GM21447 (cell line): ENCODE measurements at regions not wholly inside any gene's neighbourhood (a gene's known extent, or its start where the extent isn't known, plus 50 kb on each side); places are given as distances from the start of the nearest gene placed in this dataset.
"Not testable (repeated sequence)": the region's sequence is repeated elsewhere in the genome, so short reads cannot be mapped to it uniquely, and the experiment has no call there.

Source experiments
- ATAC-seq: cut with Tn5 transposase; IDR thresholded peaks from one replicate; pipeline ENCODE4 v1.9.1; 2021; ENCODE audit not compliant: unreplicated experiment

DNA sequence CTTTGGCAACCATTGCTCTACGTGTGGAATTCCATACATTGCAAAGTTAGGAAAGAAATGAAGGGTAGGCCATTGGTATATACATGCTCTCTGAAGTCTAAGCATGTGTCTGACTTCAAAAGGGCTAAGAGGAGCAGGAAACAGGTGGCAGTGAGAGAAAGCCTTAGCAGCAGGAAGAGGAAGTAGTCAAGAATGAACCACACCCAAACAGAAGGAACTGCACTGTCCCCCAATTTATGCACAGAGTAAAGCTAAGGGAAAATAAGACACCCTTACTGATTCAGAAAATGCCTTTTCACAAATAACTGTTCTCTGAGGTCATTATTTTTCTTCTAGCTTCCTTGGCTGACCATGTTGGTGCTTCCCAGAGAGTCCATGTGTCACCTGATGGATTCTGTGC, 575.4 kb downstream of the NTRK3 start:
- ATAC-seq: no peak

DNA sequence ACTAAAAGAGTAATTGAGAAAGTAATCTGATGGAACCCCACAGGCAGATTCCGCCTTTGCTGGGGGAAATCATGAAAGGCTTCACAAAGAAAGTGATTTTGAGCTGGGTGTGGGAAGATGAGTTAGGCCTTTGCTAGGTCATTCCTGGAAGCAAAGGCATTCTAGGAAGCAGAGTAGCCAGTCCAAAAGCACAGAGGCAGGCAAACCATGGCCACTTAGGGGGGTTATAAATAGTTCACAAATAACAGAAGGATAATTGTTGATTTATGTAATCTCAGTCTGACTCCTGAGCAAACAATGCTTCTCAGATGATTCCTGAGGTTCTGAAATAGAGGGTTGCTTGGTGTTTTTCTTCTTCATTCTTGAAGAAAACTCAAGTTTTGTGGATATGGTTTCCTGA, 576.3 kb downstream of the NTRK3 start:
- no peak for ATAC-seq

GRCh38 chr15:87675271-87675670, 581.3 kb downstream of the NTRK3 start:
- no peak for ATAC-seq

DNA sequence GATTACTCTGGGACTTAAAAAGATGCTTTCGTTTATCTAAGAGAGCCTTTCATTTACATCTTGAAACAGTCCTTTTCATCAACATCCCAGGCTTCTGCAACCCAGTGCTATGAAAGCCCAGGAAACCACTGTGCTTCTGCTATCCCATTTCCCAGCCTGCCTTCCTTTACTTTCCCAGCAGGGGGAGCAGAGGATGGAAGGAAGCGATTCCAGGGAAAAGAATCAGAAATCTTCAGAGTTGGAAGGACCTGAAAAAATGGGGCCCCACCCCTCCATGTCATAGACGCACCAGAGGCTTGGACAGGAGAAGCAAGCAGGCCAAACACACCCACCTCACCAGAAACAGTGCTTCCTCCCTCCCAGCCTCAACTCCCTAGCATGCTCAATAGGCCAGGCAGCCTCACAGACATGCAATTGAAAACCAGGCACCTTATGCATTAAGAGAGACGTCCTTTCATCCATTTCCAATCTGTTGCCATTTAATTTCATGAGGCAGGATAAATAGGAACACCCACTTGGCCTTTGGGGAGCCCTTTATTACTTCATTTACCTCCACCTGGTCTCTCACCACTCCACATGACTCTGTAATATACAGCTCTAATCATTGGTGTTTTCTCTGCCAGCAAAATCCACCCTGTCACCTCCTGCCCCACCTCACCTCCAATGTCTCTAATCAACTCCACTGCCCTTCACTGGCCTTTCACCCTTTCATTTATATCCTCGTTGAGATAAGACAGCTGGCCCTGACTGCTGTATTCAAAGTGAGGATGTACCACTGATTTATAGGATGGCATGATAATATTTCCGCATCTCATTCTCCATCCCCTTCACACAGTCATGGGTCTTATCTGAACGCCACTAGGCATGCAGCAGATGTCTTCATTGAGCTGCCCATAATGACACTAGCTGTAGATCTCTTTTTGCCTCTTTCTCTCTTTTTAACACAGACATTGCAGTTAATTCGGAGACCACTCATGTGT, 583.9 kb downstream of the NTRK3 start:
- ATAC-seq: no peak

- ATAC-seq: no peak
These were observed 585.2 kb downstream of the NTRK3 start for GRCh38 chr15:87671289-87671688.

DNA sequence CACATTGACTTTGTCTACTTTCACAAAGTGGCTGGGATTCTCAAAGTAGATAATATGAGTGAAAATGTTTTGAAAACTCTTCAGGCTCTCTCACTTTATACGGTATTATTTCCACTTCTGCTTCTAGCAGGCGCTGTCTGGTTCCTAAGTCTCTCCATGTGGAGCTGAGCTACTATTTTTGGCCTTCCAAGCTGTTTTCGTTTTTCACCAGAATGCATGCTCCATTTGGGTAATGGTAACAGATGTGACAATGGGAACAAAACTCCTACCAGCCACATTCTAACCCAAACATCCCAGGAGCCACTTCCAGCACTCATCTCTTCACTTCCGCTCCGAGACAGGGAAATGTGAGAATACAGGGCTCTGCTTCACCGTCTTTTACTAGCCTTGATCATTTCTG, 586.7 kb downstream of the NTRK3 start:
- no peak for ATAC-seq

DNA sequence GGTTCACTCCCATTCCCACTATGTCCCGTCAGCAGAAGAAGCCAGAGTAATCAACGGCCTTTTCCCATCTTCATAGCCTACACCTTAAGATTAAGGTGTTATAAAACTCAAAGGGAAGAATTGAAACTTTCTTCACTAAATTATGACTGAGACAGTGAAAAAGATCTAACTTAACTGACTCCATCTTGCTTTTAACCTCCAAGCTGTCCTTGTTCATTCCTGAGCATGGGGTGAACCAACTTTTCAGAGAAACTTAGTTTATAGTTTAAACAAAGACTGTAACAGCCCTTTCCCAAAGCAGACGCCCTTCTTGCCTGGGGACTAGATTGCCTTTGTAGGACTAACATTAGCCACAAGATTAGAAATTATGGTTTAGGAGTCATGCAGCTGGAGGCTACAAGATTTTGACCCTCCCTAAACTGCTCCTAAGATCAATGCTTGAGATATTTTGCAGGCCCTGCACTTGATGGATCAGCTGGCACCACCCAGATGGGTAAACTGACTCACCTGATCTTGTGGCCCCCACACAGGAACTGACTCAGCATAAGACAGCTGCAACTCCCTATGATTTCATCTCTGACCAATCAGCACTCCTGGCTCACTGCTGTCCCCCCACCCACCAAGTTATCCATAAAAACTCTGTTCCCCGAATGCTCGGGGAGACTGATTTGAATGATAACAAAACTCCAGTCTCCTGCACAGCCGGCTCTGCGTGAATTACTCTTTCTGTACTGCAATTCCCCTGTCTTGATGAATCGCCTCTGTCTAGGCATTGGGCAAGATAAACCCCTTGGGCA, 587.6 kb downstream of the NTRK3 start:
- not testable (repeated sequence) for ATAC-seq

DNA sequence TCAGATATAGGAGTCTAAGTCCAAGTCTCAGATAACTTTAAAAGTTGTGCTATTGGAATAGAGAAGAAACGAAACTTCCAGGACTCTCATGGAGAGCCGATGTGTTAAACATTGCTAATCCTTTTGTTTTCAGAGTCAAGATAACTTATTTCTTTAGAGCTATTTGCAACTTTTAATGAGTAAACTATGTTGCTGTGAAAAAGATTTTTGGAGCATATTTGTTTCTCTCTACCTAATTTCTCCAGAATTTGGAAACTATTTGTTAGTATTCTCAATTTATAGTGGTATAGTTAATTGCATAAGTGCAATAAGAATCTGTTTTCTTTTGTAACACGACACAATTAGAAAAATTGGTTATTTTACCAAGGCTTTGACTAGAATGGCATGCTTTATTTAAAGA, 588.9 kb downstream of the NTRK3 start:
- no peak for ATAC-seq

- no peak for ATAC-seq
These were observed 594.0 kb downstream of the NTRK3 start for GRCh38 chr15:87662575-87662974.

DNA sequence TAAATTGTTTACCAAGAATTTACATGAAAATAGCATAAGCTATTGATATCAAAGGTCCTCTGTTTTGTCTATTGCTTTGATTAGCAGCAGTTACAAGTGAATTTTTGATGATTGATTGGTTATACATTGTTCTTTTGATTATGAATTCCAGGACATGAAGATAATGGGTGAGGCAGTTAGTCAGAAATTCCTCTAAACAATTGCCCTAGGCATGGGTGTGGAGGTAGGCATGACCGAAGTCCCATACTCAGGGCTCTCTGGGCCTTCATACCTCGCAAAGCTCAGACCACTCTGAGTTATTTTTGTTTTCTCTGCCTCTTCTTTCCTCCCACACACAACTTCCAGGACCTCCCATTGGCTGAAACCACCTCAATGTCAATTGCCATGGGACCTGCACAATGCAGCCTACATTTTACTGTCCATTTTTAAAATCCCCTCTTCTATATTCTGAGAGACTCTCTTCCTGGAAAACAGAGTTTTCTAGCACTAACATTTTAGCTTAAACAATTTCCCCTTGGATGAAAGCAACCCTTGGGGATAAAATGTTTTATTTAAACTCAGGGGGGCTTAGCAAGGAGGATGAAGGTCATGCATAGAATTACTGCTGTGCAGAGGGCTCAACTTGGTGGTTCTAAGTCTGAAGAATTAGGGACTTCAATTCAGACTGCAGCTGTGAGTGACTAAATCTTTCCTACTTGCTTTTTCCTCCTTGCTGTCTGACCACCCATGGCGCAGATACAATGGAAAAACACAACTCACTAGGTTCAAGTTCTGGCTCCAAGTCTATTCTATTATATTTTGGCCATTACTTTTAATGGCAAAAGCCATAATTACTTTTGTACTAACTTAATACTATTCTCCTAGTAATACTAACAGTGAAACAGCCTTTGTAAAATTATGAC, 594.8 kb downstream of the NTRK3 start:
- ATAC-seq: no peak

DNA sequence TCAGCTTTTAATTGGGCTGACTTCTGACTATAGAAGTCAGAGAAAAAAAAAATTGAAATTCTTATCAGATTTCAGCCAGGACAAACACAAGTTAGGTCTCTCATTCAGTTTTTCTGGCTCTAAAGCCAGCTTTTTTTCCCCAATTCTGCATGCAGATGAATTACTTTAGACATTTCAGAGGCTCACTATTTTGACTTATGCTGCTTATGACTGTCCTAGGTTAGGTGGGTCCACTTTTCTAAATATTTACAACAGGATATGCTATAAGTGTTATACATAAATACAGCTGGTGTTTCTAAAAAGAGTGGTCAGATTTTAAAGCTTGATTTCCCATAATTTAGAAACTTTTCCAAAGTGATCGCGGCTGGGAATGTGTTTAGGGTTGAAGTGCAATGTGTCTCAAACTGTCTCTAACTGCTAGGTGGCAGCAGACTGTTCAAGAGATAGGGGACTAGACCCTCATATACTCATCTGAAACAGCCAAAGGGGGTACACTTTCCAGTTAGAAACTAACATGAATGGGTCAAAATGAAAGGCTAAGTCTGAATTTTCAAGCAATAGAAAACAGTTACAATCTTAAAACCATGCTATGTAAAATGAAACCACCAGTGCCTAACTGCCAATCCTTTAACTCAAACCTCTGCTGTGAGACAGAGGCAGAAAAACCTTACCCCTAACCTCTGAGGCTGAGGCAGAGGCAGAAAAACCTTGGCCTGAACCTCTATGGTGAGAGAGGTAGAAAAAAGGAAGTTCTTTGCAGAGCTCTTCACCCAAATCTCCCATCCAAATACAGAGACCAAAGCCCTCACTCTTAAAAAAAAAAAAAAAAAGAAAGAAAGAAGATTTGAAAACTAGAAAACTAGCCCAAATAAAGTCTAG, 596.0 kb downstream of the NTRK3 start:
- ATAC-seq: no peak

DNA sequence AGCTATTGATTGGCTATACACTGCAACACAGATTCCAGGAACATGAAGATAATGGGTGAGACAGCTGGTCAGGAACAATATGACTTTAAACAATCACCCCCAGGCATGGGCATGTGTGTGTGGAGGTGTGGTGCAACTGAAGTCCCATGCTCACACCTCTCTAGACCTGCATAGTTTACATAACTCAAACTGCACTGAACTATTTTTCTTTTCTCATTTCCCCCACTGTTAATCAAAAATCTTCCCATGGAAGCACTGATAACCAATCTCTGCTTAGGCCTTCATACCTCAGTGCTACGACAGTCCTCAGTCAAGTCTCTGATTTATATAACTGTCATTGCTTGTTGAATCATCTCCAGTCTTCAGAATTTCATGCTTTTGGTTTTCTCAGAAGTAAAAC, 600.2 kb downstream of the NTRK3 start:
- ATAC-seq: no peak

GRCh38 chr15:87653646-87654045, 602.9 kb downstream of the NTRK3 start:
- no peak for ATAC-seq

DNA sequence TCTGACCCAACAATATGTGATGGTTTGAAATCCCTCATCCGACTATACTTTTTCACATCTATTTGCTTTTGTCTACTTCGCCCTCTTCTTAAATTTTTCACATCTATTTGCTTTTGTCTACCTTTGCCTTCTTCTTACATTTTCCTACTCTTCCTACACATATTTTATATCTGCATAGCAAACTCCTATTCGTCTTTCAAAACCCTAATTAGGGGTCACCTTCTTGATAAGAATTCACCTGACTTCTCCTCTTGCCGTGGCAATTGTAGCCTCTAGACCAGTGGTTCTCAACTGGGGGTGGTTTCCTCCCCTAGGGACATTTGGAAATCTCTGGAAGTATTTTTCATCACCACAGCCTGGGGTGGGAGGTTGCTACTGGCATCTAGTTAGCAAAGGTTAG, 607.4 kb downstream of the NTRK3 start:
- no peak for ATAC-seq

- no peak for ATAC-seq
These were observed 608.3 kb downstream of the NTRK3 start for GRCh38 chr15:87648278-87648677.

GRCh38 chr15:87645723-87646122, 610.8 kb downstream of the NTRK3 start:
- ATAC-seq: no peak

- not testable (repeated sequence) for ATAC-seq
These were observed 613.5 kb downstream of the NTRK3 start for GRCh38 chr15:87642997-87643396.

DNA sequence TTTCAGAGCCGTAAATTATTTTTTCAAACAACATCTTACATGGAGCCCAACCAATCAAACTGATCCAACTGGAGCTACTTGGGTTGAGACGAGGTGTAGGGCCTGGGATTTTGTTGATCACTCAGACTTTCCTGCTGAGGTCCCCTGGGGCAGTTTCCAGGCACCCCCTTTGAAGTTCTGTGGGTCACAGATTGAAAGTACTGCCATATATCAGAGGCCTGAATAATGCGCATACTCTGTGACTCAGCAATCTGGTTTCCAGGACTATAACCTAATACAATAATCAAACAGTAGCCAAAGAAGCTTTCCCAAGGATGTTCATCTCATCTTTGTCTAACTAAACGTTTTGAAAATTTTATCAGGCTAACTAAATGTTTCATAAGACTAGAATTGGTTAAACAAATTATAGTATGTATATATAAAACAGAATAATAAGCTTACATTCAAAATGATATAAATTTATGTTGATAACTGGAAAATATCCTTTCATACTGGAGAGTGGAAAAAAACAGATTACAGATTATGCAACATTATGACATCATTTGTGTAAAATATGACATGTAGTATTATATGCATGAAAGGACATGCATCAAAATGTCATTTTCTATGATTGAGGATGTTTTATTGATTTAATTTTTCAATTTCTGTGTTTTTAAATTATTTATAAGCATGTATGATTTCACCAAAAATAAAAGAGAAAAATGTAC, 617.1 kb downstream of the NTRK3 start:
- ATAC-seq: no peak

DNA sequence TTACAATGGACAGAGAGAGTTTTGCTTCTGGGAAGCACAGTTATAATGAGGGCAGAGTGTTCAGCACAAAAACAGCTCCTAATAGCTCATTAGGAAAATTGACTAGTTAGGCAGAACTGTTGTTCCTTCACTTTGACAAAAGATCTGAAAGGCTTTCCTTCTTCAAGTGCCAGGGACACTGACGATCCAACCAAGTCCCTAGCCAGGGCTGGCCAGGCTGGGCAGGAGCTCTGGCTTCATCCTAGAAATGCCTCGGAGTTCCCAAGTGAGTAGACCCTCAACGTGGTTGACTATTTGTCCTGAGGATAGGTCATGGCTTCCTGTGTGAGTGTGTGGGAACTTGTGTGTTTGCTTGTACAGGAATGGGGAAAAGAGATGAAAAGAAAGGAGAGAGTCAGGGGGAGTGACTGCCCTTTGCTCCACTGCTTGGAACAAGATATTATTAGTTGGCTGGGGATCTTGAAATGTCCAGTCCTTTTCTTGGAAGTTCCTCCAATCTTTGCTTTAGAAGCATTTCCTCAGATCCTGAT, 617.9 kb downstream of the NTRK3 start:
- no peak for ATAC-seq
